GM19438 (cell line): ENCODE measurements at regions not wholly inside any gene's neighbourhood (a gene's known extent, or its start where the extent isn't known, plus 50 kb on each side); places are given as distances from the start of the nearest gene placed in this dataset.

Experiments used
- ATAC-seq: cut with Tn5 transposase; IDR thresholded peaks from one replicate; pipeline ENCODE4 v1.9.1; 2021; ENCODE audit warnings: low read depth; ENCODE audit not compliant: unreplicated experiment

GRCh38 chr1:219478811-219479210 is 134.1 kb downstream of the ZC3H11B start:
- no peak for ATAC-seq

GRCh38 chr1:219477861-219478260 is 135.0 kb downstream of the ZC3H11B start:
- no peak for ATAC-seq

- peak; percentile 36 for ATAC-seq
These were observed 136.2 kb downstream of the ZC3H11B start for GRCh38 chr1:219476716-219477115.

GRCh38 chr1:219476116-219476515 is 136.8 kb downstream of the ZC3H11B start:
- peak; percentile 90 for ATAC-seq

- no peak for ATAC-seq
These were observed 140.3 kb downstream of the ZC3H11B start for GRCh38 chr1:219472596-219472995.

GRCh38 chr1:219467524-219467923 is 145.4 kb downstream of the ZC3H11B start:
- no peak for ATAC-seq

- ATAC-seq: no peak
These were observed 146.1 kb downstream of the ZC3H11B start for GRCh38 chr1:219466766-219467165.

GRCh38 chr1:219465212-219466093 is 147.5 kb downstream of the ZC3H11B start:
- peak; percentile 34 for ATAC-seq

- no peak for ATAC-seq
These were observed 149.3 kb downstream of the ZC3H11B start for GRCh38 chr1:219463636-219464035.

- ATAC-seq: no peak
These were observed 150.9 kb downstream of the ZC3H11B start for GRCh38 chr1:219461981-219462400.

- peak; percentile 70 for ATAC-seq
These were observed 151.7 kb downstream of the ZC3H11B start for GRCh38 chr1:219460896-219461815.

- peak; percentile 36 for ATAC-seq
These were observed 152.6 kb downstream of the ZC3H11B start for GRCh38 chr1:219460081-219460895.

GRCh38 chr1:219459351-219460080 is 153.4 kb downstream of the ZC3H11B start:
- ATAC-seq: no peak

- ATAC-seq: no peak
These were observed 166.6 kb downstream of the ZC3H11B start for GRCh38 chr1:219446288-219446687.

- ATAC-seq: no peak
These were observed 167.0 kb downstream of the ZC3H11B start for GRCh38 chr1:219445864-219446263.

GRCh38 chr1:219444474-219444873 is 168.4 kb downstream of the ZC3H11B start:
- ATAC-seq: no peak

GRCh38 chr1:219443763-219444162 is 169.1 kb downstream of the ZC3H11B start:
- ATAC-seq: no peak

- no peak for ATAC-seq
These were observed 170.3 kb downstream of the ZC3H11B start for GRCh38 chr1:219442611-219443061.

GRCh38 chr1:219441884-219442283 is 171.0 kb downstream of the ZC3H11B start:
- ATAC-seq: no peak

- no peak for ATAC-seq
These were observed 173.5 kb downstream of the ZC3H11B start for GRCh38 chr1:219439376-219439775.
